Astrocyte (in vitro differentiated cells and primary cell): ENCODE measurements at regions not wholly inside any gene's neighbourhood (a gene's known extent, or its start where the extent isn't known, plus 50 kb on each side); places are given as distances from the start of the nearest gene placed in this dataset.
"Not testable (repeated sequence)": the region's sequence is repeated elsewhere in the genome, so short reads cannot be mapped to it uniquely, and the experiment has no call there.

Experiments
- DNase-seq: peaks from one replicate; pipeline ENCODE4 v3.0.0-alpha.2; 2010; ENCODE audit warnings: low read depth
- FAIRE-seq: peaks from 2 replicates; lab custom pipeline; 2011; peaks lifted over from hg19 to GRCh38; lab: Jason Lieb, UNC
- H2AFZ ChIP-seq: 2 replicates; pipeline ENCODE4 v1.6.0; 2012; ENCODE audit warnings: low read depth, low read length, inconsistent platforms
- H3K27ac ChIP-seq: 2 replicates; pipeline ENCODE4 v1.5.1; 2011; ENCODE audit warnings: low read depth, low read length, inconsistent platforms
- H3K27me3 ChIP-seq: 2 replicates; pipeline ENCODE4 v1.6.0; 2011; ENCODE audit warnings: low read length, inconsistent platforms; ENCODE audit not compliant: insufficient read depth
- H3K36me3 ChIP-seq: 2 replicates; pipeline ENCODE4 v1.5.1; 2011; ENCODE audit warnings: low read length, inconsistent platforms; ENCODE audit not compliant: insufficient read depth
- H3K4me1 ChIP-seq: 2 replicates; pipeline ENCODE4 v1.5.1; 2011; ENCODE audit warnings: low read length, inconsistent platforms; ENCODE audit not compliant: insufficient read depth
- H3K4me2 ChIP-seq: 2 replicates; pipeline ENCODE4 v1.6.0; 2012; ENCODE audit warnings: low read length, inconsistent platforms
- H3K4me3 ChIP-seq: 2 replicates; pipeline ENCODE4 v1.5.1; 2011; ENCODE audit warnings: low read depth, mild to moderate bottlenecking, low read length, inconsistent platforms; ENCODE audit not compliant: insufficient read depth
- H3K79me2 ChIP-seq: 2 replicates; pipeline ENCODE4 v1.6.0; 2012; ENCODE audit warnings: mild to moderate bottlenecking, low read length, inconsistent platforms; ENCODE audit not compliant: insufficient read depth
- H3K9ac ChIP-seq: 2 replicates; pipeline ENCODE4 v1.6.0; 2012; ENCODE audit warnings: mild to moderate bottlenecking, low read length, inconsistent platforms
- H3K9me3 ChIP-seq: 2 replicates; pipeline ENCODE4 v1.5.1; 2012; ENCODE audit warnings: low read depth, mild to moderate bottlenecking, low read length, inconsistent platforms; ENCODE audit not compliant: insufficient read depth
- H4K20me1 ChIP-seq: 2 replicates; pipeline ENCODE4 v1.6.0; 2012; ENCODE audit warnings: low read length, inconsistent platforms; ENCODE audit not compliant: insufficient read depth
- H3K27ac Mint-ChIP-seq: one replicate; pipeline ENCODE4 v1.8.0; 2021; ENCODE audit warnings: mild to moderate bottlenecking, mixed read lengths; ENCODE audit not compliant: unreplicated experiment
- H3K27me3 Mint-ChIP-seq: one replicate; pipeline ENCODE4 v1.8.0; 2021; ENCODE audit warnings: low read depth, mixed read lengths; ENCODE audit not compliant: unreplicated experiment
- H3K36me3 Mint-ChIP-seq: one replicate; pipeline ENCODE4 v1.8.0; 2021; ENCODE audit warnings: low read depth, mixed read lengths; ENCODE audit not compliant: unreplicated experiment
- H3K4me1 Mint-ChIP-seq: one replicate; pipeline ENCODE4 v1.8.0; 2021; ENCODE audit warnings: low read depth, mixed read lengths; ENCODE audit not compliant: unreplicated experiment
- H3K4me3 Mint-ChIP-seq: one replicate; pipeline ENCODE4 v1.8.0; 2021; ENCODE audit warnings: mild to moderate bottlenecking, moderate library complexity, mixed read lengths; ENCODE audit not compliant: unreplicated experiment
- H3K9me3 Mint-ChIP-seq: one replicate; pipeline ENCODE4 v1.8.0; 2021; ENCODE audit warnings: mild to moderate bottlenecking, mixed read lengths; ENCODE audit not compliant: unreplicated experiment
- EZH2 ChIP-seq: IDR thresholded peaks from 2 replicates; pipeline ENCODE4 v1.6.1; 2012; ENCODE audit warnings: mild to moderate bottlenecking, low read length, inconsistent platforms; ENCODE audit not compliant: insufficient read depth
- TF ChIP-seq, protein P1 (sequence below): IDR thresholded peaks from 2 replicates; pipeline ENCODE4 v1.5.1; 2011; ENCODE audit warnings: low read depth, mild to moderate bottlenecking, inconsistent platforms, low read length, moderate library complexity; ENCODE audit not compliant: insufficient read depth

DNA sequence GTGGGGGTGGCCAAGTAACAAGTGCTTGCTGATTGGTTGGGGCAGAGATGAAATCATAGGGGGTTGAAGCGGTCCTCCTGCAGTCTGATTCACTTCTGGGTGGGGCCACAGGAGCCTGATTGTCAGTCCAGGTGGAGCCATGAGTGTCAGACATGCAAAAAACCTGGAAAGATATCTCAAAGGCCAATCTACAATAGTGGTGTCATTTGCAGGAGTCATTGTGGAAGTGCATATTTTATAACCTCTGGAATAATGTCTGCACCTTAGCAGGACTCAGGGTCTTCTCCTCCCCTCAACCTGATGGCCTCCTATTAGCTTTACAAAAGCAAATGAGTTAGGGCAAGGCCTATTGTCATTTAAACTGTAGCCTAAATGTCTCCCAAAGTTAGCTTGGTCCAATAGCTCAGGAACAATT is 241.4 kb downstream of the NUAK1 start:
- Mint-ChIP-seq H3K36me3 (peaks cover 6% of the 10 kb centered on the region), H3K4me1 (no peaks in the 10 kb centered on the region), H3K9me3 (peaks cover 7% of the 10 kb centered on the region), H3K27ac (no peak overlapping the region), H3K4me3 (no peak overlapping the region), H3K27me3 (peaks cover 2% of the 10 kb centered on the region)
- H3K4me2 ChIP-seq, result no peak overlapping the region
- H3K4me3 ChIP-seq, result no peak overlapping the region
- H3K36me3 ChIP-seq, result no peaks in the 10 kb centered on the region
- H3K27me3 ChIP-seq, result no peaks in the 10 kb centered on the region
- no peak overlapping the region for H3K27ac ChIP-seq
- FAIRE-seq, result no peak
- H3K79me2 ChIP-seq, result no peaks in the 10 kb centered on the region
- no peaks in the 10 kb centered on the region for H3K9me3 ChIP-seq
- H4K20me1 ChIP-seq, result no peaks in the 10 kb centered on the region
- DNase-seq, result no peak
- H3K4me1 ChIP-seq, result no peaks in the 10 kb centered on the region
- H2AFZ ChIP-seq, result no peak overlapping the region
- no peak overlapping the region for H3K9ac ChIP-seq
- TF ChIP-seq, protein P1, sequence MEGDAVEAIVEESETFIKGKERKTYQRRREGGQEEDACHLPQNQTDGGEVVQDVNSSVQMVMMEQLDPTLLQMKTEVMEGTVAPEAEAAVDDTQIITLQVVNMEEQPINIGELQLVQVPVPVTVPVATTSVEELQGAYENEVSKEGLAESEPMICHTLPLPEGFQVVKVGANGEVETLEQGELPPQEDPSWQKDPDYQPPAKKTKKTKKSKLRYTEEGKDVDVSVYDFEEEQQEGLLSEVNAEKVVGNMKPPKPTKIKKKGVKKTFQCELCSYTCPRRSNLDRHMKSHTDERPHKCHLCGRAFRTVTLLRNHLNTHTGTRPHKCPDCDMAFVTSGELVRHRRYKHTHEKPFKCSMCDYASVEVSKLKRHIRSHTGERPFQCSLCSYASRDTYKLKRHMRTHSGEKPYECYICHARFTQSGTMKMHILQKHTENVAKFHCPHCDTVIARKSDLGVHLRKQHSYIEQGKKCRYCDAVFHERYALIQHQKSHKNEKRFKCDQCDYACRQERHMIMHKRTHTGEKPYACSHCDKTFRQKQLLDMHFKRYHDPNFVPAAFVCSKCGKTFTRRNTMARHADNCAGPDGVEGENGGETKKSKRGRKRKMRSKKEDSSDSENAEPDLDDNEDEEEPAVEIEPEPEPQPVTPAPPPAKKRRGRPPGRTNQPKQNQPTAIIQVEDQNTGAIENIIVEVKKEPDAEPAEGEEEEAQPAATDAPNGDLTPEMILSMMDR, result no peak
- TF ChIP-seq EZH2, result no peak

DNA sequence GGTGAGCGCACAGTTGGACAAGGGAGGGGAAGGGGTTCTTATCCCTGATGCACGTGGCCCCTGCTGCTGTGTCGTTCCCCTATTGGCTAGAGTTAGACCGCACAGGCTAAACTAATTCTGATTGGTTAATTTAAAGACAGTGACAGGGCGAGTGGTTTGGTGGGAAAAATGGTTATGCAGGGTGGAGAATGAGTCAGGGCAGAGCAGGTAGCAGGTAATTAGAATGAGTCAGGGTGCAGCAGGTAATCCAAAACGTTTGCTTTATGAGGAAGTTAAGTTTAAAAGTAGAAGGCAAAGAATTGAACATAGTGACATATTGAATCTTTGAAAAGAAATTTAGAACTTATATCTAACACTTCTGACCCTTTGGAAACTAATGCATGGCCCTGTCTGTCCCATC is 240.5 kb downstream of the NUAK1 start:
- H3K9ac ChIP-seq, H3K9me3 ChIP-seq, H3K36me3 ChIP-seq, H3K4me1 ChIP-seq, H3K4me3 ChIP-seq, H2AFZ ChIP-seq, H3K4me3 Mint-ChIP-seq, H3K27ac ChIP-seq, H3K27ac Mint-ChIP-seq, H3K27me3 ChIP-seq, H3K36me3 Mint-ChIP-seq, FAIRE-seq, H3K4me2 ChIP-seq, H4K20me1 ChIP-seq, H3K4me1 Mint-ChIP-seq, H3K79me2 ChIP-seq, DNase-seq, H3K27me3 Mint-ChIP-seq: not testable (repeated sequence)
- H3K9me3 Mint-ChIP-seq, result peaks cover 10% of the 10 kb centered on the region

DNA sequence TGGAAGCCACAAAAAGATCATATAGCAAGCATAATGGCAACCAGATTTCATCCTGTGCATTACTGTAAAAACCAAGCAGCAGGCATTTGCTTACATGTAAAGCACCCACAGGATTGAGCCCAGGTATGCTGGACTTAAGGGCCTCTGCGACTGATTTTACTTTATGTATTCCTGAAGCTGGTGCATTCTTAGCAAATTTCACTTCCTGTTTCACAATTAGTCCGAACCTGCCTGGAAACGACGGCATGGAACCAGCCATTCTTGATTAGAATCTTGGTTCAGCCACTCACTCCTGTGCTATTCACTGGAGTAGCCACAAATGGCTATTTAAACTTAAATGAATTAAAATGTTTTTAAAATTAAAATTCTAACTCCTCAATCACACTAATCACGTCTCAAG is 239.2 kb downstream of the NUAK1 start:
- no peaks in the 10 kb centered on the region for H3K4me1 ChIP-seq
- Mint-ChIP-seq H3K27ac (no peak overlapping the region), H3K4me1 (peaks cover 3% of the 10 kb centered on the region), H3K4me3 (no peak overlapping the region), H3K9me3 (peaks cover 11% of the 10 kb centered on the region), H3K27me3 (peaks cover 2% of the 10 kb centered on the region), H3K36me3 (peaks cover 6% of the 10 kb centered on the region)
- no peaks in the 10 kb centered on the region for H4K20me1 ChIP-seq
- H3K36me3 ChIP-seq, result no peaks in the 10 kb centered on the region
- H3K79me2 ChIP-seq, result no peaks in the 10 kb centered on the region
- no peak for DNase-seq
- no peak overlapping the region for H3K9ac ChIP-seq
- no peak overlapping the region for H3K27ac ChIP-seq
- H3K27me3 ChIP-seq, result no peaks in the 10 kb centered on the region
- H2AFZ ChIP-seq, result no peak overlapping the region
- H3K9me3 ChIP-seq, result no peaks in the 10 kb centered on the region
- TF ChIP-seq, protein P1, result no peak
- no peak for TF ChIP-seq EZH2
- FAIRE-seq, result no peak
- no peak overlapping the region for H3K4me2 ChIP-seq
- no peak overlapping the region for H3K4me3 ChIP-seq
